Renal cortex interstitium (tissue), 11 donors: ENCODE measurements at regions not wholly inside any gene's neighbourhood (a gene's known extent, or its start where the extent isn't known, plus 50 kb on each side); places are given as distances from the start of the nearest gene placed in this dataset.
"Not testable (repeated sequence)": the region's sequence is repeated elsewhere in the genome, so short reads cannot be mapped to it uniquely, and the experiment has no call there.

Experiments used
- DNase-seq, 11 donors: peaks; one replicate each; pipeline ENCODE4 v3.0.0-alpha.2; 2013; ENCODE audit warnings: low read depth in 9 of 11, low spot score in 4 of 11; ENCODE audit errors: extremely low read depth in 1 of 11

DNA sequence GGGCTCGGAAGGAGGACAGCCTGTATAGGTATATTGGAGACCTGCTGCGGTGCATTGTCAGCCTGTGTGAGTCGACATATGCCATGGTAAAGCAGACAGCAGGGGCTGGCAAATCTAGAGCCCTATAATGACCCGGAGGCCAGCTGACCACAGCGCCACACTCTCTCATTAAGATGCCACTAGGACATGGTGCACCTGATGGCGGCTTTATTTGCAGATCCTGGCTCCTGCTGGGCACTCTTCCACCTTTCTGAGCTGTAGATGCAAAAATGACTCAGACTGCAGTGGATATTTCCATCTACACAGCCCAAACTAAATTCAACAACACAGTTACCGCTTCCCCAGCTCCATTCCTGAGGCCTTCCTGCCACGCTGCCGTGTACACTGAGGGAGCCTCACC, 389.9 kb downstream of the TNS1 start:
- no peak for DNase-seq

DNA sequence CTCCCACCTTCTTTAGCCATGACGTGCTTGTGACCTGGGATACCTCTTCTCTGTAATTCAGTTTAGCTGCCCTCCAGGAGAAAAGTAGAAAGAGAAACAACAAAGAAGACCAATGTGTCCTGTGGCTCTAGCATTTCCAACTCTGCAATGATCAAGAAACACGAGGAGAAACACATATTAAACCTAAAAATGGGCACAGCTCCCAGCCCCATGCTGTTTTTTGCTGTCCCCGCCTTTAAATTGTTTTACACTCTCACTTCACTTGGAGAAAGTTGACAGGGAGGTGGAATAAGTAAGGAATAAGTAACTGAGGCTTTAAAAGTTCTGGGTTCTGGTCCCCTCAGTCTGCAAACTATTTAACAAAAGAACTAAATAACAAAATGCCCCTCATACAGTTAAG, 390.6 kb downstream of the TNS1 start:
- no peak for DNase-seq

DNA sequence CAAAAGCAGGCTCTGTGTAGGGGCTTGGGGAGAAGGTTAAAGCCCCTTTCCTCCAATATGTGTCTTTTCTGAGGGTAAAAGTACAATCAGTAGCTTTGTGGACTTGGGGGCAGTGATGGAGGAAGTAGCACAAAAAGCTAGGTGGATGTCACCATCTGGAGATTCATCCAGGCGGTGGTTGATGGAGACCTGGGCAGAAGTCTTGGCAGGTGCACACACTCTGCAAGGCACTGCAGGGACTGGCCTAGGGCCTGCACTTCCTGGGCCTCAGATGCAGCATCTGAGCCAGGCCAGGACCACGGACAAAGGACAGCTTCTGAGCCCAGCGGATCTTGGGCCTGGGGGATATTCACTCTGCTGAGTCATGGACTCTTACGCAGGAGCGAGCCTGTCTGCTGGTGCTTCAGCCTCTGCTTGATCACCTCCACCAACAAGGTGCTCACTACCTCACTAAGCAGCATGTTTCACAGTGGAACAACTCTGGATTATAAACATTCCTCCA, 391.1 kb downstream of the TNS1 start:
- DNase-seq = no peak

DNA sequence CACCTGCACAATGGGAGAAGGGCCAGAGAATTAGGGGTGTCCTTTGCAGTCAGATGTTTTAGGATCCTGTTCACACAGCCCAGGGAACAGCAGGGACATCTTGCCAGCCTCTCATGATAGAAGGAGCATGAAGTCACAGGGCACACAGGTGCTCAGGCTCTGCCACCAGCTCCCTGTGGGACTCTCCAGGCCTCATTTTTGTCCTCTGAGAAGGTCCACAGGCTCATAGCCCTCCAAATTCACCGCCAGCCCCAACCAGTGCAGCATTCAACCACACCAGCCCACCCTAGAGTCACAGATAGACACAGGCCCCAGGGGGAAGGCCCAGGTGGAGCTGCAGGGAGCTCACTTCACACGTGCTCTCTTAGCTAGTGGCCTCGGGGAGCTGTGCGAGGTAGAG, 391.7 kb downstream of the TNS1 start:
- no peak for DNase-seq

DNA sequence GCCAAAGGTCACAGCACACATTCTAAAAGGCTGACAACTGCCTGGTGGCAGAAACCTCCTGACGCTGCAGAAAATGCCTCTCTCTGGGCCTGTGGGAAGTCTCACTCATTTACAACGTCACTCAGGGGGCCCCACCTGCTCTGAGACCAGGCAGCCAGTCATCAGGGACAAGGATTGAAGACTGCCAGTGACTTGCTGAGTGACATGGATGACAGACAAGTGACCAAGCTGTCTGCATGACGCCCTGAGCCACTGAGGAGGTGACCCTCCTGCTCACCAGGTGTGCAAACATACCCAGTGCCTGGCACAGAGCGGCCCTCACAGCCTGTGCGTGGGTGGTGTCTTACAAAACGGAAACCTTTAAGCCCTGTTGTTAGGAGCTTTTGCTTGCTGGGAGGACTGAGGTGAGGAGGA, 392.4 kb downstream of the TNS1 start:
- DNase-seq = no peak

DNA sequence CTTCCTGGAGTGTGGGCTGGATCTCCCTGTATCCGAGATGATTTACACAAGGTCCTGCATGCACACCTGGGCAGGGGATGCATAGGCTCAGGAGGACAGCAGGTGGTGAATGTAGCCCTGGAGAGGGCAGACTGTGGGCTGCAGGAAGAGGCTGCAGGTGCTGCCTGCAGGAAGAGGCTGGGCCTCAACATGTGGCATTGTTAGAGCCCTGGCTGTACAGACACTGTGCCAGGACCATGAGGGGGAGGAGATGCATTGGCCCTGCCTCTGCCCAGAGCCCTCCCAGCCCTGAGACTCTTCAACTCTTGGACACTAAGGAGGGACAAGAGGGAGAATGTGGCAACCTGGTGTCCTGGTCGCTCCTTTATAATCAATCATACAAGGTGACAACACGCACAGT, 392.8 kb downstream of the TNS1 start:
- DNase-seq = no peak

DNA sequence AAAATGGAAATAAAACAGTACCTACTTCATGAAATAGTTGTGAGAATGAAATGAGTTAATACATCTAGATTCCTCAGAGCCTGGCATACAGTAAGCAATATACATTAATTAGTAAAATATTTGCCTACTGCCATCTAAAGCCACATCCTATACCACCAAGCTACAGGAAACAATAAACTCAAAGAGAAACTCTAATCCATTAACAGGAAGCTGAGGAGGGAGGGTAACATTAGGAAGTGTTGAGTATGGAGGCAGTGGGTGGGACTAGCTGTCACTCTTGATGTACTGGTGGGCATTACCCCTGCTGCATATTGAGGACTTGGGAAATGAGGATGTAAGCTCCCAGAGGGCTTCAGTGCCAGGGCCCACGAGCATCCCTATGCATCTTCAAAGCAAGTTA, 396.5 kb downstream of the TNS1 start:
- DNase-seq = no peak

DNA sequence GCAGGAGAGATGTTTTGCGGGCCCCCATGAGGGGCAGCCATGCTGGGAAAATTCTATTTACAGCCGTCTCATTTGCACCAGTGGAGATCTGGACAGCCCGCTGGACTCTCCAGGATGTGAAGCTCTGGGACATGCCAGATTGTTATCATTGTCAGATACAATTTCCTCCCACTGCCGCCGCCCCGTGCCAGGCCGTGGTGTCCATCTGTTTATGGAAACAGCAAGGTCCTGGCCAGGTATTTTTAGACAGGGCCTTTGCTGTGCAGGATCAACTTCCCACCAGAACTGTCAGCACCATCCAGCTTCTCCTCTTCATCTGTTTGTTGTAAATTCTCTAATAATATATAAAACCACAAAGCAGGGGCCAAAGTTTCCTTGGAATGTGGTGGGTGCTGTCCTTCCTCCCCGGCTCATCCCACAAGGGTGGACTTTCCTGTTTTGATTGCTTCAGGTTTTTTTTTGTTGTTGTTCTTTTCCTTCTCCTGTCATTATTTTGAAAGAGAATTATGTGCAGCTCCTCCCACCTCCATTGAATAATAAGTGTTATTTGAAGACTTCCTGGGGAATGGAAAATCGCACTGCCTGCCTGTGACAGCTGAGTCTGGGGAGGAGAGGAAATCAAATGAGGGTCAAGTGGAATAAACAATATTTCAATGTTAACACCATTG, 398.1 kb downstream of the TNS1 start:
- DNase-seq = peak in 1 of 11 donors; percentile 47

DNA sequence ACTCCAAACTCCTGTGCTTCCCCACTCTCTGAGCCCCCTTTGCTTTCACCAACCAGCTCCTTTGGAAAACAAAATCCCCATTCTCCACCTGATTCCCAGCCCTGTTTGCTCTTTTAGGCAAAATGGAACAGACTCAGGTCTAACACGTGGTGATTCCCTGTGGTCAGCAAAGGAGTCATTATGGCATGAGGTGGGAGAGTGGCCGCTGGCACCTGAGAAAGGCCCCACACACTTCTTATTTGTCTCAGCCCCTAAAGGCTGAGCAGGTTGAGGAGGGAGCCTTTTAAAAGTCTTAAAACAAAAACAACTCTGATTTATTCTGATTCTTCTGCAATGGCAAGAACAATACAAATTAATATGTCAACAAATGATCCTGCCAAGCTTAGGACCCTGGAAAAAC, 401.2 kb downstream of the TNS1 start:
- DNase-seq = no peak

DNA sequence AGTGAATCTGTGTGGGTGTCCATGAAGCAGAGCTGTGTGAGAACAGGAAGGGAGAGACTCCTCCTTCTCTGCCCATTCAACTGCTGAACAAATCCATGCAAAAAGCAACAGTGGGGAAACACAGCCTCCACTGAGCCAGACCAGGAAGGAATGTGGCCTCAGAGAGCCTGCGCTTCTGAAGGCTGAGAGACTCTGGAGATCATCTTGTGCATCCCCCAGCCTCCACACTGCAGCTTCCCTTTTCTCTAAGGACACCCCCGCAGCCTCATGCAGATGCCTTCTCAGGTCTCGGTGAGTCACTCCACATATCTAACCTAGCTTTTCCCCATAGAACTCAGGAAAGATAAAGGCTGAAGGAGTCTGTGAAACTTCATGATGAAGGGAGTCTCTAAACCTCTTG, 402.9 kb downstream of the TNS1 start:
- no peak for DNase-seq

DNA sequence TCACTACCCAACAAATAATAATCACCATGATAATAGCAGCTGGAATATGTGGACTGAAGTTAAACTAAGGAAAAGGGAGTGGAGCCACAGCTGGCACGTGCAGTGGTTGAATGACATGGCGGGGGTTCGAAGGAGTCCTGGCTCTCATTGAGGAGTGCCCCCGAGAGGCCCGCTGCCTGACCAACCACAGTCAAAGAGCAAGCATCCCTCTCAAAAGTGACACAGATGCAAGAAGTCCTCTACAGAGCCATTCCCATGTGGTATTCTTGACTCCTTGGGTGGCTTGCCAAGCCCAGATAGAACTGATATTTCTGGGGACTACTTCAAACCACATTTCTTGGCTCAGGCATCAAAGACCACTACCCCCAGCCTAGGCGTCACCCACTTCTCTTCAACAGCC, 405.1 kb downstream of the TNS1 start:
- no peak for DNase-seq

DNA sequence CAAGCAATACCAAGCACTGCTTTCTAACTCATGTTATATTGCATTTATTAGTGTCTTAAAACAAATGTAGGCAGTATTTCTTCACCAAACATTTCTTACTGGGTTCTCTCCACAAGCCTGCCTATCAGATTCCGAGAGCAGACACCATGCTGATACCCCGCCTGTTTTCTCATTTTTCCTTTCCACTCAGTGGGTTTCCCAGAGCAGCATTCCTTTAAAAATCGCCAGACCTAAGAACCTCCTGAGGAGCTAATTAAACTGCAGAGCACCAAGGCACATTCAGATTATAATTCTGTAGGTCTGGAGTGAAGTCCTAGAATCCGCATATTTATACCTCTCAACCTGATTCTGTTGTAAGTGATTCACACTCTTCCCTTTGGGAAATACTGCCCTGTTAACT, 405.6 kb downstream of the TNS1 start:
- DNase-seq = no peak

DNA sequence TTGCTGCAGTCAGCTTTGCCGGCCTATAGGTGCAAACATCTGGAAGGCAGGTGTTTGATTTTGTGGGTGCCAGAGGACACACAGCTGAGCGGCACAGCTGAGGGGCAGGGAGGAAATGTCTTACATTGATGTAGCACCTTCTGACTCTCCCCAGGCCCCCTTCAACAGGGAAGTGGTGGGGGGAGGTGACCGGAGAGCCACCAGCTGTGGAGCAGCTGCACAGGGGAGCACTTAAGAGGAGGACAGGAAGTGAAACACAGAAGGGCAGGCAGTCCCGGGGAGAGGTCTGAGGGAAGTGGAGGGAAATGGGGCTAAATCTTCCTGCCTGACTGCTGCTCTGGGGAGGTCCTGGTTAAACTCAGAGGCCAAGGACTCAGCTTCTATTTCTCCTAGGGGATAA, 409.1 kb downstream of the TNS1 start:
- no peak for DNase-seq

DNA sequence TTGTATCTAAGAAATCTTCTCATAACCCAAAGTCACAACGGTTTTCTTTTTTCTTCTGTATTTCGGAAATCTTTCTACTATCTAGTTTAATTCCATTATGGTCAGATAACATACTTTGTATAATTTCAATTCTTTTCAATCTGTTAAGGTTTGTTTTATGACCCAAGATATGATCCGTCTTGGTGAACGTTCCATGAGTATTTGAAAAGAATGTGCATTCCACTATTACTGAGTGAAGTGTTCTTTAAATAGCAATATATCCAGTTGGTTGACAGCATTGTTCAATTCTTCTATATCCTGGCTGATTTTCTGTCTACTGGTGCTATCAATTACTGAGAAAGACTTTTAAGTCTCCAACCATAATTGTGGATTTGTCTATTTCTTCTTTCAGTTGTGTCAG, 414.5 kb downstream of the TNS1 start:
- DNase-seq = no peak

DNA sequence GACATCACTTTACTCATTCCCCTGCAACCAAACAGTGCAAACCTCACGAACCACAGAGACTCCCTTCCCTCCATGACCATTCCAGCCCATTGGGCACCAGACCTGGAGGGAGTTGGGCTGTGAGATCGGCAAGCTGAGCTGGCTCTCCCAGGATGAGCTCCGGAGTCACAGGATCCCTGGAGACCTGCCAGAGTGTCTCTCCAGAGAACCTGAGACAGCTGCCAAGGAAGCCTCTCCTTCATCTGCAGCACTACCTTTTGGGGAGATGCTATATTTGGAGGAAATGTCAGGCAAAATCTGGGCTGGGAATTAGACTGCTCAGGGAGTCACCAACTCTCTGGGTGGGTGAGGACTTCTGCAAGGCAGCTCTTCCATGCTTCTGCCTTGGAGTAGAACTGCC, 417.4 kb downstream of the TNS1 start:
- DNase-seq = no peak

DNA sequence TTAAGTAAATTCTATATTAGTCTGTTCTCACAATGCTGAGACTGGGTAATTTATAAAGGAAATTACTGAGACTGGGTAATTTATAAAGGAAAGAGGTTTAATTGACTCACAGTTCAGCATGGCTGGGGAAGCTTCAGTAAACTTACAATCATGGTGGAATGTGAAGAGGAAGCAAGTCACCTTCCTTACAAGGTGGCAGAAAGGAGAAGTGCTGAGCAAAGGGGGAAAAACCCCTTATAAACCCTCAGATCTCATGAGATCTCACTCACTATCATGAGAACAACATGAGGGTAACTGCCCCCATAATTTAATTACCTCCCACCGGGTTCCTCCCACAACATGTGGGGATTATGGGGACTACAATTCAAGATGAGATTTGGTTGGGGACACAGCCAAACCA, 422.4 kb downstream of the TNS1 start:
- DNase-seq = not testable (repeated sequence)

DNA sequence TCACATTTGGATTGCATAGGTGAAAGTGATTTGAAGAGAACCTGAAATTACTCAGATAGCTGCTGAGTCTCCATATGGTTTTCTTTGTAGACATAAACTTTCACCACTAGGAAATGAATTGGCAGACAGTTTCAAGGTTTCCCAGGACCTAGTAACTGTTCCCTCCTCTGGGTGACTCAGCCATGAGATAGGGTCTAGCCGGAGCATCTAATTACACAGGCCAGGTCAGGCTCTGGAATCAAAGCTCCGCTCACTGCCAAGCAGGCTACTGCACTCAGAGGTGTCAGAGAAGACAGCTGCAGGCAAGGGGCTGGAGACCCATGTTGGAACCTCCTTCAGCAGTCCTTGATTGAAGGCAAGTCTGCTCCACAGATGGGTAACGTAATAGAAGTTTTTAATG, 429.2 kb downstream of the TNS1 start:
- DNase-seq = no peak

DNA sequence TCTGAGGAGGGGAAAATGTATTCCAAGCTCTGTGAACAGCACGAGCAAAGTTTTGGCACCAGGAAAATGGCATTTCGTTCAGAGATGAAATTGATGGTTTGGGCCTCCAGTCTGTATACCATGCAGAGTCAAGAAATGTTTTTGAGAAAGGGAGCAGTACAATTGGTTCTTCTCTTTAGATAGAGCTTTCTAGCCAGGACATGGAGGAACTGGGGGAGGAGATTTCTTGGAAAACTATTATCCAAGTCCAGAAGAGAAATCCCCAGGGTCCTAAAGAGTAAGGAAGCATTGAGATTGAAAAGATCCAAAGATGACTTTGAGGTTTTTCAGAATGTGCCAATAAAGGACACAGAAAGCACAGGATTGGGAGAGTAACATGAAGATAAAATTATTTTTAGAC, 432.4 kb downstream of the TNS1 start:
- no peak for DNase-seq

DNA sequence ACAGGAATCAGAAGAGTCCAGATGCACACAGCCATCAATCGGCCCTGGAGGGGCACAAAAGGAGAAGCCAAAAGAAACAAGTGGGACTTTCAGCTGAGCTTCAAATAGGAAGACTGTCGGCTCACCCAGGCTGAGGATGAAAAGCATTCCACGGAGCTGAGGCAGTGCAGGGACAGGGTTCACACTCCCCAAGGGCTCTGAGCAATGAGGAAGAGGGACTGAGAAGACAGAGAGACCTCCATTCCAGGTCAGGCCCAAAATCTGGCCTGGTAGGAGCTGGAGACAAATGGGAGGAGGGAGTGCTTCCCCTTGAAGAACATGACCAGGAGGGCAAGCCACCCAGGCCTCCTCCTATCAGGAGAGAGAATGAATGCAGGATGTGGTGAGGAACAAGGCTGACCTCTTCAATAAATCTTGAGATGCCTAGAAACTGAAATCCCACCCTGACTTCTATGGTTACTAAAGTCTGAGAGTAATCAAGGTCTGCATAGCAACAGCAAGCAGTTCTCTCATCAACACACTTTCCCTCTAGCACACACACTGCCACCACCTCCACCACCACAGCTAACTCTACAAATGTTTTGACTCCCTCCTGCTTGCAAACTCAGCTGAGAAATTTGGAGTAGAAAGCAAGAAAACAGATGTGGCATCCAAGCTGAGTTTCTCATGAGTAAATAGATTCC, 434.4 kb downstream of the TNS1 start:
- DNase-seq = peak in 5 of 11 donors; percentile 24 to 63 (median 49)

DNA sequence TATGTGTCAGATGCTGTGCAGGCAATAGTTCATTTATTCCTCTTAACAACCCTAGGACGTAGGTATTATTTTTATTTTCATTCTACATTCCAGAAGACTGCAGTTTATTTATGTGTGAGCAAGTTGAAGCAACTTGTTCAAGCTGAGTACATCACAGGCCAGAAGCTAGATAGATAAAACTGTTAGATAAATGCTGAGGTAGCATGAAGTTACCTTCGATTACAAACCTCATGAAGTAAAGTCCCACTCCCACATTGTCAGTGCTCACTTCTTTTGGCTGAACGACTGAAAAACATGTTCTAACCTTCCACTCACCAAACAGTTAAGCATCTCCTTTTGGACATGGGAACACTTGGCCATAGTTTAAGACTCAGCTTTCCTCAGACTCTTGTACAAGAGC, 439.2 kb downstream of the TNS1 start:
- DNase-seq = no peak

DNA sequence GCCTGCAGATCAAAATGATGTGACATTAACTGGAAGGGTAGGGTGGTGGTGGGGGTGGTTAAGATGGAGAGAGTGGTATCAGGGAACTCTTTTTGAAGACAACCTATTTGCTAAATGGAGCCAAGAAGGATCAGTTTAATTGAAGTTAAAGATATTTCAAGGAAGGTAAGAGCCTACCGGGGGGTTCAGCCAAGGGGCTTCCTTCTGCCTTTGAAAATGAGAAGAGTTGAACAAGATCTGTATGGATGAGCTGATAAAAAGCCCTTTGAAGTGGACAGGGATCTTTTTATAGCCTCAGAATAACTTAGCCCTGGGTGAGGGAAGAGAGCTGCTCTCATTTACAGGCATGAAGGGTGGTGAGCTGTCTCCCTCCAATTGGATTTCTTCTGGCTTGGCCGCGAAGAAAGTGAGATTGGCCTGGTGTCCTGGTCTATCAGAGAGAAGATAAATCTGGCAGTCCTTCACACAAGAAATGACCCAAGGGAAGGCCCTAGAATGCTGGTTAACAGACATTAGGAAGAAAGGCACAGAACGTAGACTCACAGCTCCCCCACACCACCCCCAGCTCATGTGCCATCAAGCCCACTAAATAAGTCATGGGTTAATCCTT, 439.8 kb downstream of the TNS1 start:
- DNase-seq = peak in 1 of 11 donors; percentile 21
